Central memory CD8-positive, alpha-beta T cell (primary cell): ENCODE measurements at regions not wholly inside any gene's neighbourhood (a gene's known extent, or its start where the extent isn't known, plus 50 kb on each side); places are given as distances from the start of the nearest gene placed in this dataset.
"Not testable (repeated sequence)": the region's sequence is repeated elsewhere in the genome, so short reads cannot be mapped to it uniquely, and the experiment has no call there.

Experiments used
- ATAC-seq: fragments of 150-1000 bp; cut with Tn5 transposase; replicated peaks from 2 replicates; pipeline ENCODE4 v1.10.0; 2022; ENCODE audit warnings: mild to moderate bottlenecking, moderate FRiP score, moderate number of reproducible peaks; ENCODE audit not compliant: poor library complexity, severe bottlenecking; ENCODE audit errors: extremely low read depth
- DNase-seq, 2 donors: peaks; one replicate each; pipeline ENCODE4 v3.0.0; 2021; ENCODE audit warnings: low spot score in 2 of 2
- H3K27ac Mint-ChIP-seq: one replicate; pipeline ENCODE4 v1.8.0; 2022; ENCODE audit warnings: low read depth, mild to moderate bottlenecking, moderate library complexity, mixed read lengths
- H3K27me3 Mint-ChIP-seq: one replicate; pipeline ENCODE4 v1.8.0; 2022; ENCODE audit warnings: mixed read lengths
- H3K36me3 Mint-ChIP-seq: one replicate; pipeline ENCODE4 v1.8.0; 2022; ENCODE audit warnings: mild to moderate bottlenecking, moderate library complexity, mixed read lengths; ENCODE audit not compliant: insufficient read depth
- H3K4me1 Mint-ChIP-seq: one replicate; pipeline ENCODE4 v1.8.0; 2022; ENCODE audit warnings: mixed read lengths
- H3K4me3 Mint-ChIP-seq: one replicate; pipeline ENCODE4 v1.8.0; 2022; ENCODE audit warnings: mild to moderate bottlenecking, moderate library complexity, mixed read lengths
- H3K9me3 Mint-ChIP-seq: one replicate; pipeline ENCODE4 v1.8.0; 2022; ENCODE audit warnings: mixed read lengths

DNA sequence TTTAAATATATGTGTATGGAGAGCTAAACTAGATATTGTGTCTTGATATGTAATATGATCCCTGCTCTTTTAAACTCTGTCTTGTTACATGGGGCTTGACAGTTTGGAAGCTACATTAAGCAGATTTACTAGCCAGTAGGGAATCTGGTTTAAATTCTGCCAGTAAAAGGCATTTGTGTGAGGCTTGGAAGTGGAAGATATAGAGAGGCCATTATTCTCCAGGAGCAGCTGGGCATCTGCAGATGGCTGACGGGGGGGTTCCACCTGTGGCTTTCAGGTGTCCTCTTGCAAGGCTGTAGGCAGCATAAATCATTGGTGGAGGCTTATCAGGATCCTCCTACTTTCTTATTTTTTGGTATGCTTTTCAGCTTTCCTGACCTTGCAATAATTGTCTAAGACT is 179.1 kb upstream of the FBXL7 start:
- Mint-ChIP-seq H3K27me3 (no peaks in the 10 kb centered on the region), H3K4me1 (no peaks in the 10 kb centered on the region), H3K36me3 (no peaks in the 10 kb centered on the region), H3K4me3 (no peak overlapping the region), H3K9me3 (peaks cover 5% of the 10 kb centered on the region), H3K27ac (no peak overlapping the region)
- DNase-seq (no peak), ATAC-seq (no peak)

GRCh38 chr5:15304914-15305834 is 194.8 kb upstream of the FBXL7 start:
- ATAC-seq (no peak), DNase-seq (no peak)
- Mint-ChIP-seq H3K4me1 (no peaks in the 10 kb centered on the region), H3K27ac (no peak overlapping the region), H3K36me3 (no peaks in the 10 kb centered on the region), H3K27me3 (no peaks in the 10 kb centered on the region), H3K9me3 (peaks cover 18% of the 10 kb centered on the region), H3K4me3 (no peak overlapping the region)

- Mint-ChIP-seq H3K36me3 (no peaks in the 10 kb centered on the region), H3K9me3 (peaks cover 14% of the 10 kb centered on the region), H3K27me3 (no peaks in the 10 kb centered on the region), H3K4me3 (no peak overlapping the region), H3K27ac (no peak overlapping the region), H3K4me1 (no peaks in the 10 kb centered on the region)
- ATAC-seq = no peak
- no peak for DNase-seq
These were observed 195.8 kb upstream of the FBXL7 start for GRCh38 chr5:15304066-15304731.

DNA sequence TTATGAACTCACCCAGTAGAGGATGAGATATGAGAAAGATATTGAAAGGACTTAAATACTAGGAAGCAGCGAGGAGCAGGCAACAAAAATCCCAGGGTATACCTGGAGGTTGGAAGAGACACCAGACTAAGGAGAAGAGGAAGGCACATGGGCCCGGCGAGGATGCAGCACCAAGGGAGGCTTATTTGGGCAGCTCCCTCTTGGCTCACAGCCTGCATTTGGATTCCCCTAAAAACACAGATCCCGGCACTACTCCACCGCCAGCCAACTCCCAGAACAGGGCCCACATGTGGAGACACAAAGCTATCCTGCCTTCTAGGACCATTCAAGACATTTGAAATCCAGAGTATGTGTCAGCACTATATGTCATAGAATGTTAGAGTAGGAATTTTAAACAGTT is 199.8 kb upstream of the FBXL7 start:
- Mint-ChIP-seq H3K9me3 (peaks cover 12% of the 10 kb centered on the region), H3K27ac (no peak overlapping the region), H3K27me3 (no peaks in the 10 kb centered on the region), H3K4me3 (no peak overlapping the region), H3K36me3 (no peaks in the 10 kb centered on the region), H3K4me1 (no peaks in the 10 kb centered on the region)
- DNase-seq (no peak), ATAC-seq (no peak)

GRCh38 chr5:15290953-15291352 is 209.0 kb upstream of the FBXL7 start:
- no peak for DNase-seq
- Mint-ChIP-seq H3K9me3 (peaks cover 16% of the 10 kb centered on the region), H3K27ac (no peak overlapping the region), H3K4me3 (no peak overlapping the region), H3K36me3 (no peaks in the 10 kb centered on the region), H3K27me3 (no peaks in the 10 kb centered on the region), H3K4me1 (no peaks in the 10 kb centered on the region)
- no peak for ATAC-seq

GRCh38 chr5:15286650-15287049 is 213.3 kb upstream of the FBXL7 start:
- peaks cover 20% of the 10 kb centered on the region for H3K9me3 Mint-ChIP-seq
- H3K27ac Mint-ChIP-seq = no peak overlapping the region
- ATAC-seq = no peak
- no peaks in the 10 kb centered on the region for H3K4me1 Mint-ChIP-seq
- no peak for DNase-seq
- H3K4me3 Mint-ChIP-seq = no peak overlapping the region
- no peaks in the 10 kb centered on the region for H3K27me3 Mint-ChIP-seq
- H3K36me3 Mint-ChIP-seq = no peaks in the 10 kb centered on the region

DNA sequence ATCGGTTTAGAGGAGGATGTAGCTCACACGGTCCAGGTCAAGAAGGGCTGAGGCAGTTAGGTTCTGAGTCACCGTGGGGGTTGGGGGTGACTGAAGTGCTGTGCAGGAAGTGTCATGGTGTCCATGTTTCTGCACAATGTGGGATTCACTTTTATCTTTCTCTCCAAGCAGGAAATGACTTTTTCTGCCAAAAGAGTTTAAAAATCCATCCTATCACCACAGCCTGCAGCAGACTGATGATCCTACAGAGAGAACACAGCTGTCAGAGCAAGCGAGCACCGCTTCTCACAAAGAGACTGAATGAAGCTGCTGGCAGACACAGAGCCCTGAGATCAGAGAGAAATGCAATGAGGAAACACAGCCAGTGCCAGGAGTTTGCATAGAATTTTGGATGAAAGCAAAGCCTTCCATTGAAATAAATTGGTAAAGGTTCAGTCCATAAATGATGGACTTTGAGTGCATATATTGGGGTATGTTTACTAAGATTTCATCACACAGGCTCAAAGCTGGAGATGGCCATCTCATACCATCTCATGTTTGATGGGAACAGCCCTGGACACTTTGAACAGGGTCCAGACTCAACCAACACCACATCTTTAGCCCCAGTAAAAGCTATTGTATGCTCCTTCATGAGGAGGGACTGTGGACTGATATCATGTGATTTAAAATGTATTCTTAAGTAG is 213.9 kb upstream of the FBXL7 start:
- no peak for DNase-seq
- Mint-ChIP-seq H3K9me3 (peaks cover 20% of the 10 kb centered on the region), H3K4me3 (no peak overlapping the region)

GRCh38 chr5:15284706-15285105 is 215.3 kb upstream of the FBXL7 start:
- no peak for ATAC-seq
- H3K9me3 Mint-ChIP-seq = peaks cover 21% of the 10 kb centered on the region
- H3K27me3 Mint-ChIP-seq = no peaks in the 10 kb centered on the region
- H3K36me3 Mint-ChIP-seq = no peaks in the 10 kb centered on the region
- H3K27ac Mint-ChIP-seq = no peak overlapping the region
- H3K4me1 Mint-ChIP-seq = no peaks in the 10 kb centered on the region
- no peak for DNase-seq
- H3K4me3 Mint-ChIP-seq = no peak overlapping the region

More for the DNA sequence above, 213.9 kb upstream of the FBXL7 start:
- no peak for ATAC-seq
- H3K27me3 Mint-ChIP-seq = no peaks in the 10 kb centered on the region
- H3K27ac Mint-ChIP-seq = no peak overlapping the region
- no peaks in the 10 kb centered on the region for H3K36me3 Mint-ChIP-seq
- H3K4me1 Mint-ChIP-seq = no peaks in the 10 kb centered on the region

DNA sequence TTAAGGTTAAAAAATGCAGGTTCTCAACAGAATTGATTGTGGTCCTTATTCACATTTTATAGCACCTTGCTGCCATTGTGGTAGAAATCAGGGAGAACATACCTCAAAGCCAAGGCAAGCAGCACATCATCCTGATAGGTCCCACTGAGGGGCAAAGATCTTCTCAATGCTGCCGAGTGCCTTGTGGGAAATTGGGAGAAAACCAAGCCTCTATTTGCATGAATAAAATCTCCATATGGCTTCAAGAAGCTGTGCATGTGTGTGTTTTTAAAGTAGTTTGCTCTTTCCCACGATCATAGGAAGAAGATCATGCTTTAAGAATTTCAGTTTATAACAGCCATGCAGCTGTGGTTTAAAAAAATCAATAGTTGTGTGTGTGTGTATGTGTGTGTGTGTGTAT is 216.9 kb upstream of the FBXL7 start:
- Mint-ChIP-seq H3K27me3 (no peaks in the 10 kb centered on the region), H3K4me3 (no peak overlapping the region), H3K9me3 (peaks cover 16% of the 10 kb centered on the region), H3K36me3 (no peaks in the 10 kb centered on the region), H3K27ac (no peak overlapping the region), H3K4me1 (no peaks in the 10 kb centered on the region)
- ATAC-seq = no peak
- DNase-seq = no peak

DNA sequence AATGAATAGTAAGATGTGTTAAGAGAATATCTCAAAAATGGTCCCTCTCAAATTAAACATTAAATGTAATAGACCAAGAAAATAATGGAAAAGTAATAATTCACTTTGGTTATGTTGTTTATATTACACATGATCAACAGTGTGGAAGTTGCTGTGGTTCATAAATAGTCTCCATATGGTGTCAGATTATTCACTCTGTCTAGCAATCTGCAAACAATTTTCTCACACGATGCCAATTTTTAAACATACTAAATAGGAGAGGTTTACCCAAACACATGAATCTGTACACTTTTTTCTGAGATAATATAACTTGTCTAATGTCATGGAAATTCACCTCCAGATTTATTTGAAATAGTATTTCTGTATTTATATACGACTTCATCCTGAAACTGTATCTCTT is 217.4 kb upstream of the FBXL7 start:
- ATAC-seq (no peak), DNase-seq (no peak)
- H3K27ac Mint-ChIP-seq = no peak overlapping the region
- H3K4me3 Mint-ChIP-seq = no peak overlapping the region
- H3K27me3 Mint-ChIP-seq = no peaks in the 10 kb centered on the region
- peaks cover 16% of the 10 kb centered on the region for H3K9me3 Mint-ChIP-seq
- H3K36me3 Mint-ChIP-seq = no peaks in the 10 kb centered on the region
- no peaks in the 10 kb centered on the region for H3K4me1 Mint-ChIP-seq

GRCh38 chr5:15271596-15271995 is 228.4 kb upstream of the FBXL7 start:
- not testable (repeated sequence) for ATAC-seq, H3K4me1 Mint-ChIP-seq, DNase-seq, H3K27ac Mint-ChIP-seq, H3K9me3 Mint-ChIP-seq, H3K36me3 Mint-ChIP-seq, H3K4me3 Mint-ChIP-seq, H3K27me3 Mint-ChIP-seq

DNA sequence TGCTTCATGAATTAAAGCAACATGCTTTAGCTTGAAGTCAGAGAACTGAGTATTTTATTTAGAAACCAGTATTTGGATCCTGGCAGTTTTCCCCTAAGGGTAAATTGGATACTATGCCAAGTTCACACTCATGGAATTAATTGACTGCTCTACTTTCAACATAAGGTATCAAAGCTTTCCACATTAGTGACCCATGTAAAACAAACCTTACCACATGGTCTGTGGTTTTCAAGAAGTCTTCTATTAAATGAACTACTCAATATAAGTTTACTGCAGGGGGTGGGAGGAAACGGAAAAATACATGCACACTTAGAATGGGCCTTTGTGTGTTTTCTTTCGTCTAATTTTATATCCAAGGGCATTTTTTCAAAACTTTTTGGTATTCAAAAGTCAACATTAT is 232.0 kb upstream of the FBXL7 start:
- ATAC-seq = no peak
- H3K27ac Mint-ChIP-seq = no peak overlapping the region
- DNase-seq = no peak
- H3K4me3 Mint-ChIP-seq = no peak overlapping the region
- H3K4me1 Mint-ChIP-seq = no peaks in the 10 kb centered on the region
- no peaks in the 10 kb centered on the region for H3K36me3 Mint-ChIP-seq
- H3K9me3 Mint-ChIP-seq = peaks cover 10% of the 10 kb centered on the region
- no peaks in the 10 kb centered on the region for H3K27me3 Mint-ChIP-seq

DNA sequence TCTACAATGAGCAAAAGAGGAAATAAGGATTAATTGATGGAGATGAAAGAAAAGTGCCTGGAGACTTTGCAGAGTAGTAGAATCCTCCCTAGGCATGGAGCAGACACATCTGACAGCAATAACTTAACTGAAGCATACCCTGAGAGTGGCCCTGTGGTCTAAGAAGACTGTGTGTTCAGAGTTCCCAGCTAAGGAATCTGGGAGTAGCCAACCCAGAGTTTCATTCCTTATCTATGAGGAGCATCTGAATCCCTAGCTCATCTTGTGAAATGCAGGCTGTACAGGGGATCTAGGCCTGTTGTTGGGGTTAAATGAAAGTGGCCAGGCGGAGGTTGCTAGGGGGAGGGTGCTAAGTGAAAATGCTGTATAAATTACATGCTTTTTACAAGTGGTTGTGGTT is 233.1 kb upstream of the FBXL7 start:
- Mint-ChIP-seq H3K4me3 (no peak overlapping the region), H3K27me3 (no peaks in the 10 kb centered on the region), H3K27ac (no peak overlapping the region), H3K36me3 (no peaks in the 10 kb centered on the region), H3K4me1 (no peaks in the 10 kb centered on the region), H3K9me3 (peaks cover 15% of the 10 kb centered on the region)
- no peak for ATAC-seq
- no peak for DNase-seq
